ENCODE measurements at regions not wholly inside any gene's neighbourhood (a gene's known extent, or its start where the extent isn't known, plus 50 kb on each side); places are given as distances from the start of the nearest gene placed in this dataset.

- no peak for TF ChIP-seq ATF3 (IDR thresholded peaks at IDR 0.05; ENCODE audit: insufficient read depth, low read depth, low read length)
Observed at GRCh38 chr6:115668211-115668610, 392.5 kb downstream of the FRK start (continued).
